H1 (cell line): ENCODE measurements at regions not wholly inside any gene's neighbourhood (a gene's known extent, or its start where the extent isn't known, plus 50 kb on each side); places are given as distances from the start of the nearest gene placed in this dataset.

Source experiments
- CTCF ChIA-PET: fragments of 300-600 bp; sonication (Branson Sonifier 250); formaldehyde crosslinking; loops from one replicate; lab custom pipeline; 2021; ENCODE audit not compliant: partially characterized antibody; lab: Charles Lee
- POLR2A ChIA-PET: fragments of 300-600 bp; sonication (Branson Sonifier 250); formaldehyde crosslinking; loops from one replicate; lab custom pipeline; 2021; ENCODE audit warnings: inconsistent platforms; ENCODE audit not compliant: partially characterized antibody; lab: Charles Lee
- DNase-seq, 2 experiments: peaks; one replicate each; pipeline versions ENCODE4 v3.0.0 to v3.0.0-alpha.2; 2010 to 2022; ENCODE audit warnings: low spot score in 2 of 2, low read depth in 1 of 2, mixed read lengths in 1 of 2
- FAIRE-seq: peaks from 2 replicates; lab custom pipeline; 2011; peaks lifted over from hg19 to GRCh38; lab: Jason Lieb, UNC
- H2AFZ ChIP-seq: 2 replicates; pipeline ENCODE4 v1.8.1; 2012; ENCODE audit warnings: low read length, inconsistent platforms
- H2AK5ac ChIP-seq: 2 replicates; pipeline ENCODE4 v1.6.1; 2013; ENCODE audit warnings: low read depth, low read length
- H2BK120ac ChIP-seq: replicated peaks from 2 replicates; pipeline ENCODE3; 2013; ENCODE audit warnings: low read depth, low read length, inconsistent platforms
- H2BK12ac ChIP-seq: 2 replicates; pipeline ENCODE4 v1.6.1; 2013; ENCODE audit warnings: low read depth, low read length
- H2BK15ac ChIP-seq: 2 replicates; pipeline ENCODE4 v1.6.1; 2013; ENCODE audit warnings: low read length
- H2BK20ac ChIP-seq: 2 replicates; pipeline ENCODE4 v1.6.1; 2013; ENCODE audit warnings: low read length
- H2BK5ac ChIP-seq: 2 replicates; pipeline ENCODE4 v1.6.1; 2013; ENCODE audit warnings: low read depth, low read length
- H3K14ac ChIP-seq: 2 replicates; pipeline ENCODE4 v1.6.1; 2013; ENCODE audit warnings: inconsistent platforms; ENCODE audit not compliant: insufficient read length
- H3K18ac ChIP-seq: 2 replicates; pipeline ENCODE4 v1.6.1; 2013; ENCODE audit warnings: low read length; ENCODE audit errors: extremely low read depth
- H3K23ac ChIP-seq: 2 replicates; pipeline ENCODE4 v1.6.1; 2013; ENCODE audit warnings: inconsistent platforms; ENCODE audit not compliant: insufficient read length
- H3K23me2 ChIP-seq: 2 replicates; pipeline ENCODE4 v1.6.1; 2013; ENCODE audit warnings: low read depth, low read length
- H3K27ac ChIP-seq: 2 replicates; pipeline ENCODE4 v1.6.1; 2011; ENCODE audit warnings: low read depth, low read length, inconsistent platforms
- H3K27me3 ChIP-seq, 4 experiments: replicated peaks in 1 of 4; 1 replicate in 1 of 4; 2 replicates in 3 of 4; pipeline versions ENCODE4 v1.6.1 to v1.8.1; 2011 to 2013; ENCODE audit warnings: low read length in 3 of 4, mild to moderate bottlenecking in 3 of 4, inconsistent platforms in 2 of 4, mixed read lengths in 2 of 4, moderate library complexity in 1 of 4; ENCODE audit not compliant: control insufficient read depth in 3 of 4, insufficient read depth in 3 of 4; ENCODE audit errors: extremely low read depth in 1 of 4
- H3K36me3 ChIP-seq, 4 experiments: 2 replicates each; pipeline versions ENCODE4 v1.6.1 to v1.8.1; 2011 to 2013; ENCODE audit warnings: mild to moderate bottlenecking in 4 of 4, low read length in 3 of 4, moderate library complexity in 2 of 4, control low read depth in 1 of 4, inconsistent platforms in 1 of 4; ENCODE audit not compliant: insufficient read depth in 4 of 4, control insufficient read depth in 2 of 4
- H3K4ac ChIP-seq: replicated peaks from 2 replicates; pipeline ENCODE3; 2013; ENCODE audit warnings: low read length, low read depth, mixed read lengths, inconsistent platforms; ENCODE audit not compliant: insufficient read length
- H3K4me1 ChIP-seq, 4 experiments: replicated peaks in 1 of 4; 1 replicate in 1 of 4; 2 replicates in 3 of 4; pipeline versions ENCODE4 v1.6.1 to v1.8.1; 2011 to 2013; ENCODE audit warnings: low read length in 3 of 4, inconsistent platforms in 2 of 4, mixed read lengths in 1 of 4; ENCODE audit not compliant: insufficient read depth in 4 of 4, control insufficient read depth in 3 of 4
- H3K4me2 ChIP-seq, 2 experiments: 2 replicates each; pipeline versions ENCODE4 v1.6.1 to v1.8.1; 2011 to 2013; ENCODE audit warnings: low read depth in 2 of 2, low read length in 2 of 2, control low read depth in 1 of 2, inconsistent platforms in 1 of 2, mild to moderate bottlenecking in 1 of 2; ENCODE audit not compliant: insufficient read depth in 1 of 2
- H3K4me3 ChIP-seq, 4 experiments: fragments of 200-600, 300-600 bp in 1 of 4; sonication (generic), shearing (Covaris generic), sonication (Bioruptor Twin) in 1 of 4; 2 replicates each; pipeline versions ENCODE4 v1.5.1 to v1.8.1; 2011 to 2016; ENCODE audit warnings: low read length in 4 of 4, low read depth in 3 of 4, control low read depth in 2 of 4, inconsistent platforms in 2 of 4, mild to moderate bottlenecking in 2 of 4, mixed read lengths in 1 of 4, moderate library complexity in 1 of 4; ENCODE audit not compliant: insufficient read depth in 2 of 4; ENCODE audit errors: extremely low read depth in 1 of 4
- H3K56ac ChIP-seq: replicated peaks from 2 replicates; pipeline ENCODE3; 2013; ENCODE audit warnings: low read depth, mild to moderate bottlenecking, mixed read lengths, low read length, inconsistent platforms; ENCODE audit not compliant: insufficient read length
- H3K79me1 ChIP-seq: 2 replicates; pipeline ENCODE4 v1.6.1; 2013; ENCODE audit warnings: low read depth, low read length, control low read depth
- H3K79me2 ChIP-seq, 2 experiments: 2 replicates each; pipeline versions ENCODE4 v1.6.1 to v1.8.1; 2012 to 2013; ENCODE audit warnings: low read length in 2 of 2, mild to moderate bottlenecking in 2 of 2, inconsistent platforms in 1 of 2; ENCODE audit not compliant: insufficient read depth in 2 of 2, control insufficient read depth in 1 of 2
- H3K9ac ChIP-seq, 4 experiments: replicated peaks in 1 of 4; 1 replicate in 1 of 4; 2 replicates in 3 of 4; pipeline versions ENCODE4 v1.6.1 to v1.8.1; 2011 to 2013; ENCODE audit warnings: low read depth in 3 of 4, low read length in 3 of 4, control low read depth in 2 of 4, mild to moderate bottlenecking in 2 of 4, moderate library complexity in 2 of 4, inconsistent platforms in 1 of 4; ENCODE audit errors: extremely low read depth in 1 of 4
- H3K9me3 ChIP-seq, 2 experiments: 2 replicates each; pipeline versions ENCODE4 v1.6.1 to v1.8.1; 2012 to 2013; ENCODE audit warnings: mild to moderate bottlenecking in 2 of 2, moderate library complexity in 2 of 2, control low read depth in 1 of 2, inconsistent platforms in 1 of 2, low read depth in 1 of 2, low read length in 1 of 2, mixed read lengths in 1 of 2; ENCODE audit not compliant: insufficient read depth in 2 of 2
- H4K20me1 ChIP-seq, 2 experiments: replicated peaks in 1 of 2; 2 replicates each; pipeline versions ENCODE3 to v1.8.1; 2011 to 2013; ENCODE audit warnings: inconsistent platforms in 2 of 2, low read length in 2 of 2, mild to moderate bottlenecking in 1 of 2; ENCODE audit not compliant: insufficient read depth in 2 of 2, control insufficient read depth in 1 of 2
- H4K5ac ChIP-seq: 2 replicates; pipeline ENCODE4 v1.6.1; 2013; ENCODE audit warnings: low read length, low read depth, mixed read lengths, inconsistent platforms; ENCODE audit not compliant: insufficient read length
- H4K8ac ChIP-seq: 2 replicates; pipeline ENCODE4 v1.8.0; 2013; ENCODE audit warnings: mild to moderate bottlenecking, moderate library complexity, low read length, inconsistent platforms; ENCODE audit not compliant: insufficient read depth; ENCODE audit errors: extremely low read depth
- H4K91ac ChIP-seq: replicated peaks from 2 replicates; pipeline ENCODE3; 2013; ENCODE audit warnings: low read length, mixed read lengths, inconsistent platforms; ENCODE audit not compliant: insufficient read length
- ASH2L ChIP-seq: fragments of 200-600, 300-600 bp; sonication (generic); IDR thresholded peaks from one replicate; pipeline ENCODE4 v1.7.1; 2017; ENCODE audit warnings: low read length
- BACH1 ChIP-seq: IDR thresholded peaks from 2 replicates; pipeline ENCODE4 v1.6.1; 2012; ENCODE audit warnings: low read length, improper control_type of control experiment
- BCL11A ChIP-seq, 2 experiments: IDR thresholded peaks; one replicate each; pipeline ENCODE4 v1.6.1; 2011; ENCODE audit warnings: low read depth in 2 of 2, low read length in 2 of 2, mild to moderate bottlenecking in 2 of 2
- CBX8 ChIP-seq: fragments of 300-800, 300-1000 bp; sonication (generic); IDR thresholded peaks from 2 replicates; pipeline ENCODE4 v1.7.1; 2016; ENCODE audit warnings: low read depth, low read length, borderline replicate concordance
- E2F6 ChIP-seq: IDR thresholded peaks from 2 replicates; pipeline ENCODE4 v1.6.1; 2012; ENCODE audit warnings: inconsistent platforms
- GABPA ChIP-seq: IDR thresholded peaks from 2 replicates; pipeline ENCODE4 v1.6.1; 2011; ENCODE audit warnings: mild to moderate bottlenecking, low read length, moderate library complexity, borderline replicate concordance; ENCODE audit not compliant: insufficient read depth
- JUND ChIP-seq: IDR thresholded peaks from 2 replicates; pipeline ENCODE4 v1.6.1; 2011; ENCODE audit warnings: mild to moderate bottlenecking, improper control_type of control experiment, low read length
- KDM5A ChIP-seq: fragments of 200-600 bp; IDR thresholded peaks from 2 replicates; pipeline ENCODE4 v1.7.1; 2012; ENCODE audit warnings: mild to moderate bottlenecking, low read length, inconsistent platforms, mixed read lengths
- NRF1 ChIP-seq: IDR thresholded peaks from 2 replicates; pipeline ENCODE4 v1.6.1; 2011; ENCODE audit warnings: mild to moderate bottlenecking, low read depth, low read length, improper control_type of control experiment
- POU5F1 ChIP-seq: IDR thresholded peaks from 2 replicates; pipeline ENCODE4 v1.6.1; 2011; ENCODE audit warnings: low read depth, mild to moderate bottlenecking, low read length, moderate library complexity
- TAF7 ChIP-seq: optimal IDR thresholded peaks from 2 replicates; pipeline ENCODE3; 2011; ENCODE audit warnings: low read depth, mild to moderate bottlenecking, inconsistent platforms, low read length, moderate library complexity, borderline replicate concordance
- TCF12 ChIP-seq: IDR thresholded peaks from 2 replicates; pipeline ENCODE4 v1.6.1; 2011; ENCODE audit warnings: low read depth, mild to moderate bottlenecking, low read length
- ZNF274 ChIP-seq: IDR thresholded peaks from 2 replicates; pipeline ENCODE4 v1.7.0; 2012; ENCODE audit warnings: low read length, borderline replicate concordance; ENCODE audit errors: extremely low read depth
- WGBS, 2 experiments: shearing (Covaris generic) in 1 of 2; methylation state at CpG; one replicate each; pipeline versions ENCODE4 v1.1.6 to v1.1.7; 2013 to 2015; ENCODE audit warnings: low lambda C conversion rate in 2 of 2, mixed read lengths in 2 of 2, inconsistent platforms in 1 of 2, low coverage in 1 of 2, missing lambda C conversion rate in 1 of 2; ENCODE audit not compliant: insufficient replicate concordance in 2 of 2, insufficient coverage in 1 of 2, insufficient read length in 1 of 2; ENCODE audit errors: extremely low coverage in 1 of 2, missing lambda C conversion rate in 1 of 2; 5-methylcytosine and 5-hydroxymethylcytosine counted together
- TF ChIP-seq, protein P1 (sequence below): IDR thresholded peaks from 2 replicates; pipeline ENCODE4 v1.6.1; 2011; ENCODE audit warnings: low read length, improper control_type of control experiment

DNA sequence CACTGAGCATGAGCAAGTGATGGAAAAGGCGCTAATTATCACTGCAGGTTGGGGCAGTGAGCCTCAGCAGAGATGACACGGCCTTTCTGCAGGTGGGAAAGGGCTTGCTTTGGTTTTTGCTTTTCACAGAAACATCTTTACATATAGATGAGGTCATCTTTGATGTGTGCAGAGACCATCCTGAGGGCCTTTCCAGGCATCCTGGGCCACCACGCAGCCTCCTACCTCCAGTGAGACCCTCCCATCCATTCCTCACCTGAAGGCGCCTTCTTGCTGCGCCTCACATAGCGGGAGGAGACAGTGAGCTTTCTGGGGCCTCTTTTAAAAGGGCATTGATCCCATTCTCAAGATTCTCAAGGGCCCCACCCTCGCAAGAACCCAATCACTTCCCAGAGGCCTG lies 235.3 kb upstream of the RAB6C start:
- Histone ChIP-seq H2BK120ac (no peak overlapping the region), H4K8ac (no peak overlapping the region), H3K4ac (no peak overlapping the region), H2AK5ac (no peak overlapping the region), H3K79me1 (no peaks in the 10 kb centered on the region), H3K4me2 (no peak overlapping the region), H3K56ac (no peak overlapping the region), H3K14ac (no peak overlapping the region), H2BK20ac (no peak overlapping the region), H3K23me2 (no peaks in the 10 kb centered on the region), H3K27me3 (no peaks in the 10 kb centered on the region), H4K91ac (no peak overlapping the region), H4K20me1 (no peaks in the 10 kb centered on the region), H2BK15ac (no peak overlapping the region), H3K4me1 (peaks cover 0 to 2% (median 0%) of the 10 kb centered on the region in 4 experiments; a peak in 1 of 7 replicates), H3K18ac (no peak overlapping the region), H4K5ac (no peak overlapping the region), H3K79me2 (no peaks in the 10 kb centered on the region), H3K4me3 (no peak overlapping the region), H3K36me3 (no peaks in the 10 kb centered on the region), H3K9ac (no peak overlapping the region), H2AFZ (no peak overlapping the region), H3K9me3 (no peaks in the 10 kb centered on the region), H3K23ac (no peak overlapping the region), H2BK5ac (no peak overlapping the region), H2BK12ac (no peak overlapping the region), H3K27ac (no peak overlapping the region)
- FAIRE-seq (no peak), DNase-seq (no peak)
- CTCF ChIA-PET, result interaction anchor here (1.0 to 2.0 kb wide), 7 partner anchors 14 to 177 kb away, joined by 3 to 12 read pairs (median 4); no protein-coding TSS in a partner anchor
- POLR2A ChIA-PET, result no interaction called here
- WGBS, 2 experiments, result 95% methylated on average over 7 of the region's 7 CpGs; no CpG with 5 or more reads in 1 of the 2 experiments
- no peak for TF ChIP-seq ASH2L
- TF ChIP-seq TAF7, result no peak
- TF ChIP-seq BCL11A (IDR thresholded peaks at IDR 0.05; ENCODE audit: low read depth in 2 of 2, low read length in 2 of 2), result no peak
- TF ChIP-seq CBX8, result no peak
- TF ChIP-seq, protein P1, sequence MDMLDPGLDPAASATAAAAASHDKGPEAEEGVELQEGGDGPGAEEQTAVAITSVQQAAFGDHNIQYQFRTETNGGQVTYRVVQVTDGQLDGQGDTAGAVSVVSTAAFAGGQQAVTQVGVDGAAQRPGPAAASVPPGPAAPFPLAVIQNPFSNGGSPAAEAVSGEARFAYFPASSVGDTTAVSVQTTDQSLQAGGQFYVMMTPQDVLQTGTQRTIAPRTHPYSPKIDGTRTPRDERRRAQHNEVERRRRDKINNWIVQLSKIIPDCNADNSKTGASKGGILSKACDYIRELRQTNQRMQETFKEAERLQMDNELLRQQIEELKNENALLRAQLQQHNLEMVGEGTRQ, result no peak
- no peak for TF ChIP-seq BACH1
- no peak for TF ChIP-seq POU5F1
- no peak for TF ChIP-seq TCF12
- TF ChIP-seq ZNF274, result no peak
- no peak for TF ChIP-seq GABPA
- no peak for TF ChIP-seq E2F6
- no peak for TF ChIP-seq JUND
- no peak for TF ChIP-seq KDM5A
- no peak for TF ChIP-seq NRF1
